ENCODE measurements at regions not wholly inside any gene's neighbourhood (a gene's known extent, or its start where the extent isn't known, plus 50 kb on each side); places are given as distances from the start of the nearest gene placed in this dataset.

- no peak for TF ChIP-seq PHF8 (IDR thresholded peaks at IDR 0.05; ENCODE audit: borderline replicate concordance, low read depth)
- no peak for TF ChIP-seq CHD2 (IDR thresholded peaks at IDR 0.05; ENCODE audit: low read length, partially characterized antibody)
Observed at GRCh38 chr10:111996103-111996502, 187.5 kb downstream of the GPAM start (continued).

GRCh38 chr10:111998728-111999127 is 184.8 kb downstream of the GPAM start:
- TF ChIP-seq, protein P1, sequence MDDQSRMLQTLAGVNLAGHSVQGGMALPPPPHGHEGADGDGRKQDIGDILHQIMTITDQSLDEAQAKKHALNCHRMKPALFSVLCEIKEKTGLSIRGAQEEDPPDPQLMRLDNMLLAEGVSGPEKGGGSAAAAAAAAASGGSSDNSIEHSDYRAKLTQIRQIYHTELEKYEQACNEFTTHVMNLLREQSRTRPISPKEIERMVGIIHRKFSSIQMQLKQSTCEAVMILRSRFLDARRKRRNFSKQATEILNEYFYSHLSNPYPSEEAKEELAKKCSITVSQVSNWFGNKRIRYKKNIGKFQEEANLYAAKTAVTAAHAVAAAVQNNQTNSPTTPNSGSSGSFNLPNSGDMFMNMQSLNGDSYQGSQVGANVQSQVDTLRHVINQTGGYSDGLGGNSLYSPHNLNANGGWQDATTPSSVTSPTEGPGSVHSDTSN (IDR thresholded peaks at IDR 0.05): no peak
- TF ChIP-seq RNF2 (IDR thresholded peaks at IDR 0.05; ENCODE audit: borderline replicate concordance, low read depth) (no peak), MAZ (IDR thresholded peaks at IDR 0.05; ENCODE audit: borderline replicate concordance, low read depth, low read length) (no peak), HOXB13 (CRISPR knock-in tag; IDR thresholded peaks at IDR 0.05; ENCODE audit: low read depth) (no peak), KDM5A (IDR thresholded peaks at IDR 0.05) (no peak), HOXA7 (CRISPR knock-in tag; IDR thresholded peaks at IDR 0.05) (no peak), TFCP2L1 (CRISPR knock-in tag; IDR thresholded peaks at IDR 0.05) (no peak), JUN (IDR thresholded peaks at IDR 0.05) (no peak), EHMT2 (IDR thresholded peaks at IDR 0.05; ENCODE audit: low read depth) (no peak)
- Histone ChIP-seq H3K4me2 (no peak overlapping the region), H3K4me1 (no peaks in the 10 kb centered on the region), H3K4me3 (no peak overlapping the region), H3K9me3 (no peaks in the 10 kb centered on the region), H3K27ac (no peak overlapping the region)
- FAIRE-seq: no peak
- ChIA-PET CTCF (no interaction called here), POLR2A (no interaction called here)
- no peak for DNase-seq (ENCODE audit: low read depth in 1 of 2, low spot score in 1 of 2)
- no peak for ATAC-seq
- under 1% methylated on average over 7 of the region's 7 CpGs for WGBS (ENCODE audit: missing lambda C conversion rate)

- no peak overlapping the region for H3K4me3 ChIP-seq
- POLR2A ChIA-PET: no interaction called here
- H3K27ac ChIP-seq: no peak overlapping the region
- DNase-seq (ENCODE audit: low read depth in 1 of 2, low spot score in 1 of 2): no peak
- FAIRE-seq: no peak
- WGBS (ENCODE audit: missing lambda C conversion rate): 2% methylated on average over 4 of the region's 4 CpGs
- no peak for ATAC-seq
- no peaks in the 10 kb centered on the region for H3K9me3 ChIP-seq
- TF ChIP-seq POLR2AphosphoS2 (conservative IDR thresholded peaks at IDR 0.05; ENCODE audit: low read length): no peak
- no peak for TF ChIP-seq SMC3 (IDR thresholded peaks at IDR 0.05)
- TF ChIP-seq RAD21 (conservative IDR thresholded peaks at IDR 0.05 in 1 of 2, IDR thresholded peaks at IDR 0.05 in 1 of 2): no peak
- no peak overlapping the region for H3K4me2 ChIP-seq
- no peaks in the 10 kb centered on the region for H3K4me1 ChIP-seq
- CTCF ChIA-PET: no interaction called here
Observed at GRCh38 chr10:111999205-111999914, 184.2 kb downstream of the GPAM start.

DNA sequence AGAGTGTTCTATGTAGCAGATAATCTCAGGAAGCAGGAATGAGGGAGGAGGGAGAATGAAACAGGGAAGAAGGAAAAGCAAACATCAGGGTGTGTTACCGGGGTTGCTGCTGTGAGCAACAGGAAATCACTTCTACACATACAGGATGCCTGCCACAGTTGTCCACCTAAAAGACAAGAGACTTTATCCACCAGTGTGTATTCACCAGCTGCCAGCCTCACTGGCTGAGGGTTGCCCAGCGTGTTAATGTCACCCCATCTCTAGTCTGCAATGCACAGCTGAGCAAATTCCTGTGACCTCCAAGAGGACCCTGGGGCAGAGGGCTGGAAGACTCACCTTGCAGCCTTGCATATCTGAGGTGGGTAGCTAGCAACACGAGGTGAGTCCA is 183.7 kb downstream of the GPAM start:
- Histone ChIP-seq H3K9me3 (no peaks in the 10 kb centered on the region), H3K4me2 (no peak overlapping the region), H3K27ac (no peak overlapping the region), H3K4me1 (no peaks in the 10 kb centered on the region), H3K4me3 (no peak overlapping the region)
- WGBS (ENCODE audit: missing lambda C conversion rate): 0% methylated on average over 3 of the region's 3 CpGs
- no peak for DNase-seq (ENCODE audit: low read depth in 1 of 2, low spot score in 1 of 2)
- POLR2A ChIA-PET: no interaction called here
- no peak for FAIRE-seq
- TF ChIP-seq KDM5A (IDR thresholded peaks at IDR 0.05) (no peak), EHF (CRISPR knock-in tag; IDR thresholded peaks at IDR 0.05) (no peak)
- CTCF ChIA-PET: no interaction called here
- ATAC-seq: no peak

DNA sequence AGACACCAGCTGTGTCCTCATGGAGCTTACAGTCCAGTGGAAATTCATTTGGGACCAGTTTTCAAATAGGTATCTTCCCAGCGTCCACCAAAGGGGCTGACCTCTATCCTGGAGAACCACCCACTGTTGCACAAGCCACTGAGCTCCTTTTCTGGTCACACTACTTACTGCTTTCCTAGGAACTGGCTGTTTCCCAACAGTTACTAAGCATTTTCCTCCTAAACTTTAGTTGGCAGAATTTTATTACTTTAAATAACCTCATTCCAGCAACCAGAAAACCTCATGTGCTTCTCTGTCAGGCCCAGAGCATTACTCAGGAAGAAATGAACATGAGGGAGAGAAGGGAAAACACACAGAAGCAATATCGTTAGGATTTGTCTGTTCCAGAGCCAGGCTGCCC is 183.1 kb downstream of the GPAM start:
- ATAC-seq: no peak
- H3K4me3 ChIP-seq: no peak overlapping the region
- WGBS (ENCODE audit: missing lambda C conversion rate): 2% methylated on average over 2 of the region's 2 CpGs
- no peaks in the 10 kb centered on the region for H3K9me3 ChIP-seq
- POLR2A ChIA-PET: no interaction called here
- CTCF ChIA-PET: no interaction called here
- TF ChIP-seq NR3C1 (IDR thresholded peaks at IDR 0.05) (no peak), MAX (IDR thresholded peaks at IDR 0.05) (no peak), TFCP2L1 (CRISPR knock-in tag; IDR thresholded peaks at IDR 0.05) (no peak), EHF (CRISPR knock-in tag; IDR thresholded peaks at IDR 0.05) (no peak), HOXB13 (CRISPR knock-in tag; IDR thresholded peaks at IDR 0.05; ENCODE audit: low read depth) (no peak), FOXS1 (CRISPR knock-in tag; IDR thresholded peaks at IDR 0.05) (no peak), EHMT2 (IDR thresholded peaks at IDR 0.05; ENCODE audit: low read depth) (no peak), RARB (CRISPR knock-in tag; IDR thresholded peaks at IDR 0.05) (no peak), GATA3 (IDR thresholded peaks at IDR 0.05; ENCODE audit: borderline replicate concordance) (no peak)
- DNase-seq (ENCODE audit: low read depth in 1 of 2, low spot score in 1 of 2): no peak
- no peak overlapping the region for H3K27ac ChIP-seq
- H3K4me2 ChIP-seq: no peak overlapping the region
- FAIRE-seq: no peak
- no peaks in the 10 kb centered on the region for H3K4me1 ChIP-seq
